ENCODE measurements at regions not wholly inside any gene's neighbourhood (a gene's known extent, or its start where the extent isn't known, plus 50 kb on each side); places are given as distances from the start of the nearest gene placed in this dataset.

- H2AFZ ChIP-seq (ENCODE audit: low read depth, low read length) = no peak overlapping the region
- H3K27ac ChIP-seq (ENCODE audit: low read length) = no peak overlapping the region
- TF ChIP-seq CTCF (IDR thresholded peaks at IDR 0.05; ENCODE audit: poor library complexity, severe bottlenecking) (no peak), REST (IDR thresholded peaks at IDR 0.05; ENCODE audit: borderline replicate concordance) (no peak), TAF1 (IDR thresholded peaks at IDR 0.05; ENCODE audit: low read depth) (no peak), POLR2AphosphoS5 (IDR thresholded peaks at IDR 0.05) (no peak), RAD21 (conservative IDR thresholded peaks at IDR 0.05) (no peak), EZH2 (IDR thresholded peaks at IDR 0.05; ENCODE audit: borderline replicate concordance, insufficient read depth, low read length, poor library complexity, severe bottlenecking) (no peak), SMC3 (conservative IDR thresholded peaks at IDR 0.05; ENCODE audit: poor library complexity) (no peak)
- no peaks in the 10 kb centered on the region for H3K36me3 ChIP-seq (ENCODE audit: insufficient read depth, low read length)
- no peak overlapping the region for H3K4me3 ChIP-seq (ENCODE audit: low read length)
- H3K4me2 ChIP-seq (ENCODE audit: low read length) = no peak overlapping the region
- H3K9me2 ChIP-seq (ENCODE audit: insufficient read depth, low read length) = no peaks in the 10 kb centered on the region
- H3K27me3 ChIP-seq (ENCODE audit: insufficient read depth, low read depth, low read length) = no peaks in the 10 kb centered on the region
- H3K9me3 ChIP-seq (ENCODE audit: low read length) = no peaks in the 10 kb centered on the region
- H3K79me2 ChIP-seq (replicated peaks; ENCODE audit: insufficient read depth, low read length) = no peaks in the 10 kb centered on the region
- H3K9ac ChIP-seq (ENCODE audit: low read length) = no peak overlapping the region
- no peaks in the 10 kb centered on the region for H4K20me1 ChIP-seq (ENCODE audit: insufficient read depth)
- no peaks in the 10 kb centered on the region for H3F3A ChIP-seq (ENCODE audit: insufficient read depth, low read length, poor library complexity, severe bottlenecking)
Measured at GRCh38 chr11:115996125-115996807, 492.1 kb upstream of the CADM1 start.

- Histone ChIP-seq H3K9me2 (ENCODE audit: insufficient read depth, low read length) (no peaks in the 10 kb centered on the region), H3F3A (ENCODE audit: insufficient read depth, low read length, poor library complexity, severe bottlenecking) (no peaks in the 10 kb centered on the region), H3K4me3 (ENCODE audit: low read length) (no peak overlapping the region), H3K9ac (ENCODE audit: low read length) (no peak overlapping the region), H3K9me3 (ENCODE audit: low read length) (no peaks in the 10 kb centered on the region), H3K79me2 (replicated peaks; ENCODE audit: insufficient read depth, low read length) (no peaks in the 10 kb centered on the region), H3K27ac (ENCODE audit: low read length) (no peak overlapping the region), H3K36me3 (ENCODE audit: insufficient read depth, low read length) (no peaks in the 10 kb centered on the region), H2AFZ (ENCODE audit: low read depth, low read length) (no peak overlapping the region), H3K27me3 (ENCODE audit: insufficient read depth, low read depth, low read length) (no peaks in the 10 kb centered on the region), H3K4me2 (ENCODE audit: low read length) (no peak overlapping the region), H4K20me1 (ENCODE audit: insufficient read depth) (no peaks in the 10 kb centered on the region)
- no peak for TF ChIP-seq SMC3 (conservative IDR thresholded peaks at IDR 0.05; ENCODE audit: poor library complexity)
- TF ChIP-seq MXI1 (conservative IDR thresholded peaks at IDR 0.05; ENCODE audit: poor library complexity, severe bottlenecking) = no peak
- TF ChIP-seq TAF1 (IDR thresholded peaks at IDR 0.05; ENCODE audit: low read depth) = no peak
- TF ChIP-seq CTCF (IDR thresholded peaks at IDR 0.05; ENCODE audit: poor library complexity, severe bottlenecking) = no peak
- no peak for TF ChIP-seq RAD21 (conservative IDR thresholded peaks at IDR 0.05)
- no peak for TF ChIP-seq REST (IDR thresholded peaks at IDR 0.05; ENCODE audit: borderline replicate concordance)
- TF ChIP-seq EP300 (conservative IDR thresholded peaks at IDR 0.05; ENCODE audit: poor library complexity, severe bottlenecking) = no peak
- no peak for TF ChIP-seq EZH2 (IDR thresholded peaks at IDR 0.05; ENCODE audit: borderline replicate concordance, insufficient read depth, low read length, poor library complexity, severe bottlenecking)
- no peak for TF ChIP-seq POLR2AphosphoS5 (IDR thresholded peaks at IDR 0.05)
Measured at GRCh38 chr11:115993590-115993989, 489.4 kb upstream of the CADM1 start.

Measured in neural cell (in vitro differentiated cells).